Stimulated activated CD4-positive, alpha-beta T cell treated with anti-CD3 and anti-CD28 coated beads, Interleukin-12 subunit alpha, Interleukin-12 subunit beta, amount 100 ng/mL, for 4 hours (primary cell): ENCODE measurements at regions not wholly inside any gene's neighbourhood (a gene's known extent, or its start where the extent isn't known, plus 50 kb on each side); places are given as distances from the start of the nearest gene placed in this dataset.

ENCODE experiments used
- DNase-seq: peaks from one replicate; pipeline ENCODE4 v3.0.0-alpha.2; 2020

DNA sequence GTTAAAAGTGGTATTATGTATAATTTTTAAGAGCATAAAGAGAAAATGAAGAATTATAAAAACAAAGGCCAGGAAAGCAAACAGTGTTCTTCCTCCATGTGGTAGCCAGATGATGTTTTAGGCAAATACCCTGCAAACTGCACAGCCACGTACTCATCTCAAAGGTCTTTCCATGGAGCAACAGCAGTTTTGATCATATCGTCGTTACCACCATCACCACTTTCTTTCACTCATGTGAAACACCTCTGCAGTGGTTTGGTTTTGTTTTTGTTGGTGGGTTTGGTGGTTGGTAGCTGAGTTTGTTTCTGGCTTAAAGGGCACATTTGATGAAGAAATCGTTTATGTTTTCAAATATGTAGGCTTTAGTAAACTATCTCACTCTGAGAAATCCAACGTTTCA lies 229.9 kb upstream of the AMELY start:
- no peak for DNase-seq
